HCT116 (cell line): ENCODE measurements at regions not wholly inside any gene's neighbourhood (a gene's known extent, or its start where the extent isn't known, plus 50 kb on each side); places are given as distances from the start of the nearest gene placed in this dataset.

Source experiments
- ATAC-seq: fragments of 200-7000 bp; cut with Tn5 transposase; 2 replicates; pipeline ENCODE4 v1.9.1; 2020; ENCODE audit warnings: mild to moderate bottlenecking, moderate library complexity
- BruUV-seq: library from RNA; stranded (reverse); fragments of 400-500 nt; replicated peaks from 2 replicates; lab custom pipeline; 2021; lab: Mats Ljungman, UMichigan
- CTCF ChIA-PET: fragments of 300-600 bp; sonication (Branson Sonifier 250); formaldehyde crosslinking; loops from one replicate; lab custom pipeline; 2021; ENCODE audit warnings: antibody characterized with exemption; lab: Charles Lee
- POLR2A ChIA-PET: fragments of 300-600, 350-600 bp; sonication (Branson Sonifier 250); formaldehyde crosslinking; loops from one replicate; lab custom pipeline; 2021; ENCODE audit warnings: antibody characterized with exemption; lab: Charles Lee
- RAD21 ChIA-PET, 2 experiments: fragments of 300-600 bp; sonication (Branson Sonifier 250); formaldehyde crosslinking; loops; one replicate each; lab custom pipeline; 2023; ENCODE audit warnings: low total read pairs in 2 of 2; ENCODE audit not compliant: uncharacterized antibody in 2 of 2, unreplicated experiment in 2 of 2, low non-redundant PET in 1 of 2; lab: Charles Lee
- DNase-seq: peaks from one replicate; pipeline ENCODE4 v3.0.0-alpha.2; 2010; ENCODE audit warnings: low read depth, low spot score
- H2AFZ ChIP-seq: fragments of 200-600 bp; shearing (Covaris generic), sonication (generic); 2 replicates; pipeline ENCODE4 v1.6.1; 2017; ENCODE audit warnings: low read depth, mixed run types, mixed read lengths, antibody characterized with exemption, low read length; ENCODE audit not compliant: poor library complexity, severe bottlenecking
- H3K27ac ChIP-seq: 2 replicates; pipeline ENCODE4 v1.5.1; 2012; ENCODE audit warnings: low read depth, low read length
- H3K27me3 ChIP-seq: fragments of 200-600 bp; sonication (generic); 2 replicates; pipeline ENCODE4 v1.6.1; 2016; ENCODE audit warnings: mixed run types, low read length, mixed read lengths; ENCODE audit not compliant: insufficient read depth
- H3K36me3 ChIP-seq, 2 experiments: fragments of 200-500 bp in 1 of 2; fragments of 200-600 bp in 1 of 2; sonication (Bioruptor generic) in 1 of 2; sonication (generic) in 1 of 2; 2 replicates each; pipeline versions ENCODE4 v1.5.1 to v1.6.1; 2014 to 2016; ENCODE audit warnings: low read length in 2 of 2, inconsistent platforms in 1 of 2, mixed read lengths in 1 of 2, mixed run types in 1 of 2; ENCODE audit not compliant: insufficient read depth in 2 of 2, control insufficient read depth in 1 of 2
- H3K4me1 ChIP-seq, 2 experiments: fragments of 200-600 bp in 1 of 2; sonication (generic) in 1 of 2; 2 replicates each; pipeline versions ENCODE4 v1.5.1 to v1.6.1; 2012 to 2017; ENCODE audit warnings: low read length in 2 of 2, inconsistent platforms in 1 of 2, mild to moderate bottlenecking in 1 of 2, mixed read lengths in 1 of 2, mixed run types in 1 of 2, moderate library complexity in 1 of 2; ENCODE audit not compliant: insufficient read depth in 2 of 2, control insufficient read depth in 1 of 2
- H3K4me2 ChIP-seq: fragments of 200-600 bp; sonication (generic); 2 replicates; pipeline ENCODE4 v1.6.1; 2017; ENCODE audit warnings: mixed run types, low read length, mixed read lengths
- H3K4me3 ChIP-seq, 2 experiments: fragments of 200-600 bp in 1 of 2; sonication (generic) in 1 of 2; replicated peaks in 1 of 2; 2 replicates each; pipeline ENCODE4 v1.5.1; 2011 to 2016; ENCODE audit warnings: low read length in 2 of 2, control low read depth in 1 of 2, low read depth in 1 of 2, mild to moderate bottlenecking in 1 of 2, mixed read lengths in 1 of 2, mixed run types in 1 of 2
- H3K79me2 ChIP-seq: fragments of 200-600 bp; sonication (generic); 2 replicates; pipeline ENCODE4 v1.6.1; 2017; ENCODE audit warnings: mild to moderate bottlenecking, mixed run types, low read length, moderate library complexity, mixed read lengths; ENCODE audit not compliant: insufficient read depth
- H3K9ac ChIP-seq: fragments of 200-600 bp; sonication (generic); 2 replicates; pipeline ENCODE4 v1.6.1; 2016; ENCODE audit warnings: low read length, mixed read lengths
- H3K9me2 ChIP-seq: fragments of 200-600 bp; sonication (generic), shearing (Covaris generic); 2 replicates; pipeline ENCODE4 v1.6.1; 2017; ENCODE audit warnings: mixed run types, mild to moderate bottlenecking, moderate library complexity; ENCODE audit not compliant: insufficient read depth
- H3K9me3 ChIP-seq, 2 experiments: fragments of 200-500 bp in 1 of 2; fragments of 200-600 bp in 1 of 2; sonication (Bioruptor generic) in 1 of 2; sonication (generic) in 1 of 2; 2 replicates each; pipeline ENCODE4 v1.6.1; 2014 to 2017; ENCODE audit warnings: low read length in 2 of 2, mixed read lengths in 2 of 2, inconsistent platforms in 1 of 2, low read depth in 1 of 2, mild to moderate bottlenecking in 1 of 2, mixed run types in 1 of 2, moderate library complexity in 1 of 2; ENCODE audit not compliant: control insufficient read depth in 1 of 2, insufficient read depth in 1 of 2
- H4K20me1 ChIP-seq: fragments of 200-600 bp; sonication (generic), shearing (Covaris generic); 2 replicates; pipeline ENCODE4 v1.6.1; 2017; ENCODE audit warnings: mixed run types, mild to moderate bottlenecking, moderate library complexity; ENCODE audit not compliant: insufficient read depth
- ATF3 ChIP-seq: IDR thresholded peaks from 2 replicates; pipeline ENCODE4 v1.6.1; 2012
- CBX3 ChIP-seq: IDR thresholded peaks from 2 replicates; pipeline ENCODE4 v1.6.1; 2012; ENCODE audit warnings: low read depth
- CEBPB ChIP-seq: IDR thresholded peaks from 2 replicates; pipeline ENCODE4 v1.6.1; 2012; ENCODE audit warnings: low read depth
- ELF1 ChIP-seq: IDR thresholded peaks from 2 replicates; pipeline ENCODE4 v1.6.1; 2012; ENCODE audit warnings: low read depth, borderline replicate concordance
- EZH2phosphoT487 ChIP-seq: fragments of 200-600 bp; IDR thresholded peaks from 2 replicates; pipeline ENCODE4 v1.6.1; 2018; ENCODE audit warnings: antibody characterized with exemption, borderline replicate concordance
- FOSL1 ChIP-seq: IDR thresholded peaks from 2 replicates; pipeline ENCODE4 v1.6.1; 2012; ENCODE audit warnings: low read depth
- JUND ChIP-seq: IDR thresholded peaks from 2 replicates; pipeline ENCODE4 v1.6.1; 2012
- SIN3A ChIP-seq: IDR thresholded peaks from 2 replicates; pipeline ENCODE4 v1.6.1; 2012; ENCODE audit warnings: low read depth
- SP1 ChIP-seq: IDR thresholded peaks from 2 replicates; pipeline ENCODE4 v1.6.1; 2012; ENCODE audit warnings: low read depth
- TCF7L2 ChIP-seq: IDR thresholded peaks from 2 replicates; pipeline ENCODE4 v1.7.0; 2011; ENCODE audit warnings: borderline replicate concordance, inconsistent platforms; ENCODE audit not compliant: insufficient read depth, insufficient read length; ENCODE audit errors: extremely low read depth
- YY1 ChIP-seq: IDR thresholded peaks from 2 replicates; pipeline ENCODE4 v1.6.1; 2011; ENCODE audit warnings: low read length, low read depth, moderate library complexity, mild to moderate bottlenecking; ENCODE audit not compliant: insufficient replicate concordance; ENCODE audit errors: extremely low read depth
- ZNF274 ChIP-seq: fragments of 200-500 bp; sonication (Bioruptor generic); IDR thresholded peaks from 2 replicates; pipeline ENCODE4 v1.6.1; 2014; ENCODE audit warnings: mild to moderate bottlenecking, low read depth, low read length, inconsistent platforms
- intact Hi-C: fragments of 100-400 bp; cut with micrococcal nuclease; formaldehyde crosslinking; loops from 2 replicates; pipeline ENCODE4 v1.10.0; 2022
- TF ChIP-seq, protein P1 (sequence below): IDR thresholded peaks from 2 replicates; pipeline ENCODE4 v1.6.1; 2011; ENCODE audit warnings: mild to moderate bottlenecking, low read length, moderate library complexity; ENCODE audit not compliant: insufficient replicate concordance; ENCODE audit errors: extremely low read depth

DNA sequence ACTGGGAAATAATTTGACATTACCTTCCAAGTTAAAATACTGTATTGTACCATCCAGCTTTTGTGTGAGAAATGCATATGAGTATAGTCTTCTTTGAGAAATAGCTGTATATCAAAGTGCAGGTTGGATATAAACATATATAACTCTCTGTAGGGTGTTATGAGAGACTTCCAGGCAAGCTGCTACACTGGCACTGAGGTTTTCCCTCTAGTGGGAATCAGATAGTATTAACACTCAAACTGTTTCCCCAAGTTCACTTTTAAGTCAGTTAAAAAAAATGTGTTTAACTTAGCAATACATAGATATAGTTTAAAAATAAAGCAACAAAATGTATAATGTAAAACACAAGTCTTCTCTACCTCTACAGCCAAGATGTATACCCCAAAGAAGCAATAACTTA is 368.4 kb upstream of the SLC8A1 start:
- Histone ChIP-seq H3K79me2 (no peaks in the 10 kb centered on the region), H2AFZ (no peak overlapping the region), H3K4me2 (no peak overlapping the region), H3K4me3 (no peak overlapping the region), H4K20me1 (no peaks in the 10 kb centered on the region), H3K9ac (no peak overlapping the region), H3K27ac (no peak overlapping the region), H3K4me1 (no peaks in the 10 kb centered on the region), H3K36me3 (no peaks in the 10 kb centered on the region), H3K9me3 (no peaks in the 10 kb centered on the region; a peak in 1 of 4 replicates), H3K27me3 (no peaks in the 10 kb centered on the region), H3K9me2 (no peaks in the 10 kb centered on the region)
- intact Hi-C loops, result no loop called here
- RAD21 ChIA-PET, result no interaction called here
- POLR2A ChIA-PET, result no interaction called here
- DNase-seq (no peak), ATAC-seq (no peak)
- CTCF ChIA-PET, result no interaction called here
- BruUV-seq, result no TSS peak
- TF ChIP-seq SP1 (no peak), CEBPB (no peak), YY1 (no peak), CBX3 (no peak), FOSL1 (no peak), TCF7L2 (no peak), ZNF274 (no peak), SIN3A (no peak), JUND (no peak), EZH2phosphoT487 (no peak), ATF3 (no peak), ELF1 (no peak)
- TF ChIP-seq, protein P1, sequence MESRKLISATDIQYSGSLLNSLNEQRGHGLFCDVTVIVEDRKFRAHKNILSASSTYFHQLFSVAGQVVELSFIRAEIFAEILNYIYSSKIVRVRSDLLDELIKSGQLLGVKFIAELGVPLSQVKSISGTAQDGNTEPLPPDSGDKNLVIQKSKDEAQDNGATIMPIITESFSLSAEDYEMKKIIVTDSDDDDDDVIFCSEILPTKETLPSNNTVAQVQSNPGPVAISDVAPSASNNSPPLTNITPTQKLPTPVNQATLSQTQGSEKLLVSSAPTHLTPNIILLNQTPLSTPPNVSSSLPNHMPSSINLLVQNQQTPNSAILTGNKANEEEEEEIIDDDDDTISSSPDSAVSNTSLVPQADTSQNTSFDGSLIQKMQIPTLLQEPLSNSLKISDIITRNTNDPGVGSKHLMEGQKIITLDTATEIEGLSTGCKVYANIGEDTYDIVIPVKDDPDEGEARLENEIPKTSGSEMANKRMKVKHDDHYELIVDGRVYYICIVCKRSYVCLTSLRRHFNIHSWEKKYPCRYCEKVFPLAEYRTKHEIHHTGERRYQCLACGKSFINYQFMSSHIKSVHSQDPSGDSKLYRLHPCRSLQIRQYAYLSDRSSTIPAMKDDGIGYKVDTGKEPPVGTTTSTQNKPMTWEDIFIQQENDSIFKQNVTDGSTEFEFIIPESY, result no peak
